ENCODE measurements at regions not wholly inside any gene's neighbourhood (a gene's known extent, or its start where the extent isn't known, plus 50 kb on each side); places are given as distances from the start of the nearest gene placed in this dataset.

GRCh38 chr11:69923641-69924307 is 104.6 kb upstream of the FGF3 start:
- no peak for TF ChIP-seq POLR2AphosphoS5 (IDR thresholded peaks at IDR 0.05)
- no peak for TF ChIP-seq CTCF (IDR thresholded peaks at IDR 0.05)

Measured in breast epithelium (tissue), 3 donors.